ENCODE measurements at regions not wholly inside any gene's neighbourhood (a gene's known extent, or its start where the extent isn't known, plus 50 kb on each side); places are given as distances from the start of the nearest gene placed in this dataset.

DNA sequence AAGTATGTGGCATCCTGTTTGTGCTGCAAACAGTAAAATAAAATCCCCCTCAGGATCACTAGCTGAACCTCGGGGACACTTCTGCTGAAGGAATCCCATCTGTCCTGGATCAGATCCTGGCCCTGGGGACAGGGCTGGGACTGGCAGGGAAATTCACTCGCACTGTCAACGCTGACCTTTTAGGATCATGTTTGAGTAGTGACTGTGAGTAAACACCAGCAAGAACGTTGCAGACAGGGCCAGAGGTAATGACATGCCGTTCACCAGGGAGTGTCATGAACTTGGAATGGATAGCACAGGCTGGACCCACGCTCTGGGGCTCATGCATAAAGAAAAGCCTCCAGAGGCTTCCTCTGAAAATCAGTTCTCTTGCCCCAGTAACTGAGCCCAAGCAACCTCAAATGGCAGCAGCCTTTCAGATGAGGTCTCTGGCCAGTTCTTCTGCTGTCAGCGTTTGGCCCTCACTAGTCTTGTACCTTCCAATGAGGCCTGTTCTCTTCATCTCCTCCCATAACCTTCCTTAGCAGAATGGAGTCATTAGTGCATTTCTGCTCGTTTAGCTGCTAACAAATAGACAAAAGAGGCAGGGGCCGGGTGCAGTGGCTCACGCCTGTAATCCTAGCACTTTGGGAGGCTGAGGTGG is 51.0 kb upstream of the BARX2 start:
- DNase-seq (ENCODE audit: low read depth), result no peak

DNA sequence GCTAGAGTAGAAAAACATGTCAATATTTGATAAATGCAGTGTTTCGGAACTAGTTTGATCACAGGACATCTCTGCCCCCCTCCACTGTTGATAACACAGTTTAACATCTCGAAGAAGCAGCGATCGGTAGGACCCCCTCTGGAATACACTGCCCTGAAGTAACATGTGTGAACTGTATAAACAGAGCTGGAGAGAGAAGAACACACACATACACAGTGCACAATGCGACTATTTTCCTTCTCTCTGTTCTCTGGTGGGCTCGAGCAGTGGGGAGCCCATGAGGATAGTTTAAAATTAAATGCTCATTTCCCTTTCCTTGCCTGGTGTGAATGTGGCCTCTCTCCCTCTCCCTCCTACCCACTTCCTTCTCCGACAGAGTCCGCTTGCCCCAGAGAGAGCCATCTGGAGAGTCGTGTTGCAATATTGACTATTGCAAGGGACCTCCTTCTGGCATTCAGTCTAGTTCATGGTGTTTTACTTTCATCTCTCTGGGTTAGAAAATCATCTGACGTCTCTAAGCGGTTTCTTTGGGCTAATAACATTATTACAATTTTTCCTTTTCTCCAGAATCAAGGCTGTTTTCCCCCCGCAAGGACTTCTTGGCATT is 51.6 kb upstream of the BARX2 start:
- DNase-seq (ENCODE audit: low read depth), result no peak

DNA sequence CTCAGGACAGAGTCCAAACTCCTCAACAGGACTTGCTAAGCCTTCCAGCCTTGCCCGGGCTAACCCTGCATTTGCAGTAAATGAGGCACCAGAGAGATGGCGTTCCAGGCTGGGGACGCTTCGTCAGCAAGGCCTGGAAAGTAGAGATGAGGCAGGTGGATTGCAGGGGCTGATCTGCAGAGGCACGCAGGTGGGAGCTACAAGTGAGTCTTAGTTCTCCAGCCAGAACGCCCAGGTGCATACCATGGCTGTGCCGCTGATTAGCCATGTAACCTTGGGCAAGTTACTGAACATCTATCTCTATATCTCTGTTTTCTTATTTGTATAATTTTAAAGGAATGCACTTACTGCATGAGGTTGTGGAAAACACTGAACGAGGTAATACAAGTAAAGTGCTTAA is 52.7 kb upstream of the BARX2 start:
- no peak for DNase-seq (ENCODE audit: low read depth)

GRCh38 chr11:129321076-129321475 is 54.6 kb upstream of the BARX2 start:
- DNase-seq (ENCODE audit: low read depth), result no peak

GRCh38 chr11:129320494-129320893 is 55.2 kb upstream of the BARX2 start:
- no peak for DNase-seq (ENCODE audit: low read depth)

DNA sequence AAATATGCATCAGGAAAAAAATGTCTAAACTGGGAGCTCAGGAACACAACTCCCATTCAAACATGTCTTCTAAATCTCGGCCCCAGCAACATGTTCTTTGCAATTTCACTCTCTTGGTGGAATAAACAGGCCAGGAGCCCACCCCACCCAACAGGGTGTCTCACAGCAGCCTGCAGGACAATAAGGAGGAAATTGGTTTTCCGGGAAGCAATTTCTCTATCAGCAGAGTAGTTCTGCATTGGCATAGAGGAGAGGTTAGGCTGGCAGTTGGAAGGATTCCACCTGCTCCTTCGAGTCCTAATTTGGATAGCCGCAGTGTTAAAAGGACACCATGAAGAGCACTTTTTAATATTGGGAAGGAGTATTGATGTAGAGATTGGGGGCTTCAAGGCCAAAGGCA is 55.9 kb upstream of the BARX2 start:
- DNase-seq (ENCODE audit: low read depth), result no peak

DNA sequence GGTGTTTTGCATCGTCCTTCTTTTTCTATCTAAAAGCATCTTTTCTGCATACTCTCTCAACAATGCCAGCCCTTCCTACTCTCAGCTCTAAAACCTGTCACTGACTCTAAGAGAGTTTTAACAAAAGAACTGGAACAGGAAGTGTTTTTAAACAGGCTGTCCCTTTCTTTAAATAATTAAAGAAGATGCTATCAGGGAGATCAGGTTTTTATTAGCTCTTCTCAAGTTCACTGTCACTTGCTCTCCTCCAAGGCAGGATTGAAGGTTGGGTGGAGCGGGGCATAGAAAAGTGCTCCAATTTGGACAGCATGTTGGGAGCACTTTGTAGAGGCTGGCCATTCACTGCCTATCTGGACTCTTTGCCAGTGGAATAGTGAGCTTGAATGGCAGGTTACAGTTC is 56.4 kb upstream of the BARX2 start:
- DNase-seq (ENCODE audit: low read depth), result no peak

DNA sequence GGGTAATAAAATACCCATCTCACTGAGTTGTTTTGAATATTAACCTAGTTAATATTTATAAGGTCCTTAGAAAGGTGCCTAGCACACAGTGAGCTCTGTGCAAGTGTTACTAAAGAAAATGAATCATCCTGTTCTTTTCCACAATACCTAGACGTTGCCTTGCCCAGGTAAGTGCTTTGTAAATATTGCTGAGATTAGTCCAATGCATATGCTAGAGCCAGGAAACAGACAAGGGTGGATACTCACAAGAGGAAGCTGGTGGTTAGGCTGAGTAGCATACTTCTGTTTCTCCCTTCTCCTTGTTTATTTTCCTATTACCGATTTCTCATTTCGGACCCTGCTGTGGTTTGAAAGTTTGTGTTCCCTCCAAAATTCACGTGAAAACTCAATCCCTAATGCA is 58.1 kb upstream of the BARX2 start:
- no peak for DNase-seq (ENCODE audit: low read depth)

- DNase-seq (ENCODE audit: low read depth), result no peak
Observed at GRCh38 chr11:129316781-129317180, 58.9 kb upstream of the BARX2 start.

GRCh38 chr11:129315781-129316579 is 59.7 kb upstream of the BARX2 start:
- no peak for DNase-seq (ENCODE audit: low read depth)

GRCh38 chr11:129314371-129314770 is 61.3 kb upstream of the BARX2 start:
- DNase-seq (ENCODE audit: low read depth), result no peak

DNA sequence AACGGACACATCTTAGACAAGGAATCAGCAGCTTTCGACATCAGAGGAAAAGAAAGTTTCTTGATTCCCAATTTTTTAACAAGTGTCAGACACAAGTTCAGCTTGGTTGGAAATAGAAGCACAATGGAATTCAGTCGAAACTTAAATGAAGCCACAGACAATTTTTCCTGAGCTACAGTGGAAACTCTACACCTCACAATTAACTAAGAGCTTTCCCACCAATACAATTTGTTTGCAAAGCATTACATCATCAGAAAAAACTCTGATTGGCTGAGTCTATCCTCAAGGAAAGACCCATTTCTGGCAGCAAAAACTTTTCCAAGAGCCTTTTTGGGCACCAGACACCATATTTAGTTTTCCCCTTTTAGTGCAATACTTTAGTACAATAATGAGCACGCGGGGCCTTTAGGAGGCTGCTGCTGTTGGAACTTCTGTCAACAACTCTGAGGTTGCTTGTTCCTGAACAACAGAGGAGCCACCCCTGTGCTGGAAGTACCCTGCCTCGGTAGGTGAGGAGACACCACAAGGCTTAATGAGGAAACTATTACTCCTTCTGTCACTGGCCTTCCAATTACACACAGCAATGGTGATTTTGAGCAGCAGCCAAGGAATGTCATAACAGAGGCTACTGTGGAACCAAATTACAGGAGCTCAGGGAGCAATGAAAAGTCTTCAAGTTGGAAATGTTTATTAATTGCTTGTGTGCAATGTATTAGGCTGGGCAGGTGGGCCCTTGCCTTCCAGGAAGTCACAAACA is 61.9 kb upstream of the BARX2 start:
- no peak for DNase-seq (ENCODE audit: low read depth)

DNA sequence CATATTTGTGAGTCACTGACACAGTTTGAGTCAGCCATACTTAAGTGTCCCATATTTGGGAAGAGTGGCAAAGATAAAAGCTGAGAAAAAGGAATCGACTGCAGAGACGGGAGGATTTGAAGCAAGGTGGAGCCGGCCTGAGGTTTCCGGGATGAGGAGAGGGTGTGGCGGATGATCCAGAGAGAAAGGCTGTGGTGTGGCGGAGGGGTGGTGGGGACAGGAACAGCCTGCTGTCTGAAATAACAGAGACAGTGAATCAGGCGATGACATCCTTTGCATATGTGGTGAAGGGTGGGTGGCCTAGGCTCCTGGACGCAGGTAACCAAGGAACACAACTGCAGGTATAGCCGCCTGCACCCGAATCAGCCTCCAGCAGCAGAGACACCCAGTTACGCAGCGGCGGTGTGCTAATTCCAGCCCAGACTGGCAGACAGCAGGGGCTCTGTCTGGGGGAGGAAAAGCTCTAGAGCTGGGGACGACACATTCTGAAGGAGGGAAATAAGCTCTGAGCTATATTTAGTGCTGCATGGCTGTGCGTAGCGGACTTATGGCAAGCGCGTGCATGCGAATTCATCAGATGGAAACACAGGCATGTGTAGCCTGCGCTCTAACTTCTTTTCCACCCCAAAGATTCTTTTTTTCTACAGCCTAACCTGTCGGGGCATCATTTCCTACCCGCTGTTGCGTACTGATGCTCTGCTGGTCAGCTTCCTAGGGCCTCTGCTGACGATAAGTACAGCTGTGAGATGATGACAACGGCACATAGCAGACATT is 62.7 kb upstream of the BARX2 start:
- no peak for DNase-seq (ENCODE audit: low read depth)

DNA sequence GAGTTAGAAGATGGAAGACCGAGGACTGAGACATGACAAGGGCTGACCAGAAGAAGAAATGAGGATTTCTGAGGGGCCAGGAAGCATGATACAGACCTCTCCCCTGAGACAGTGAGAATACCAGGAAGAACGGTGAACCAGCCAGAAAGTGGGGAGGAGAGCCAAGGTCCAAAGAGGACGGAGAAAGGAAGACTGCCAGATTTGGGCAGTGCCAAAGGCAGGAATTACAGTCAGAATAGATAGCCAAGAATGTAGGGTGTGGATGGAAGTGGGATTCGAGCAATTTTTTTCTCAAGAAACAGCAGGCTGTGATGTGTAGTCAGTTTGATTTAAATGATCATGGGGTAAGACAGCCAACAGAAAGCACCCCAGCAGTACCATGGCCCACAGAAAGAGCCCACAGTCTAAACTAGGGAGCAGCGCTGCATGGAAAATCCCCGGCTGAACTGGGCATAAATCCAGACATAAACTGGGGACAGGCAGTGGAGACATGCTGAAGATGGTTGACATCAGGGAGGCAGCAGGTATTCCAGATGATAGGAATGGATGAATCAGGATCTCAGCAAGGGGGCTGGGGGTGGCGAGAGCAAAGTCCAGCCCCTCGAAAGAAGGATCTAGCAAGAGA is 67.3 kb upstream of the BARX2 start:
- DNase-seq (ENCODE audit: low read depth), result no peak

GRCh38 chr11:129307162-129307561 is 68.5 kb upstream of the BARX2 start:
- DNase-seq (ENCODE audit: low read depth), result no peak

DNA sequence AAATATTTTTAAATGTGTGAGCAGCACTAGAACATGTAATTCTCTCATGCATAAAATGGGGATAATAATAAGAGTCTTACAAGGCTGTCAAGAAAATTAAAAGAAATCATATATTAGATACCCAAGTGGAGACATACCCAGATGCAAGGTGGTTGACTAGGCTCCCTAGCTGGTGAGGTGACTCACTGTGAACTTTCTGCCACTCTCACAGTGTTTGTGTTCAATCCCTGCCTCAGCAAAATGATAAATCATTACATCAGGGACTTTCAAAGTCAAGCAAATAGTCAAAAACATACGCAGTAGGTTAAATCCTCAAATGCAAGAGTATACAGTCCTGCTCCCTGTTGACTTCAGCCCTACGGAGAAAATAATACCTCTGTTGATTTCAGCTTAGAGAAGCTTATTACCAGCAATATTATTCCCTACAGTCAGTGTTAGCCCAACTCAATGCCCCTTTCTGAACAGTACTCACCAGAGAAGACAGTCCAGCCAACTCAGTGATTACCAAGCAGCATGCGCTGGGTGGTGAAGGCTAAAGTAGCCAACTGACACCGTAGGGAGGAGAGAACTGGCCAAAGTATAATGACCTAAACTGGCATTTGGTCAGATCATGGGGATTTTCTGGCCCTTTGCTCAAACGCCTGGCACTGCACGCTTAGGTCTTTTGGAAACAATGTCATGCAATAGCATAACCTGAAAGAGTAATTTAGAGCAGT is 73.1 kb upstream of the BARX2 start:
- no peak for DNase-seq (ENCODE audit: low read depth)

DNA sequence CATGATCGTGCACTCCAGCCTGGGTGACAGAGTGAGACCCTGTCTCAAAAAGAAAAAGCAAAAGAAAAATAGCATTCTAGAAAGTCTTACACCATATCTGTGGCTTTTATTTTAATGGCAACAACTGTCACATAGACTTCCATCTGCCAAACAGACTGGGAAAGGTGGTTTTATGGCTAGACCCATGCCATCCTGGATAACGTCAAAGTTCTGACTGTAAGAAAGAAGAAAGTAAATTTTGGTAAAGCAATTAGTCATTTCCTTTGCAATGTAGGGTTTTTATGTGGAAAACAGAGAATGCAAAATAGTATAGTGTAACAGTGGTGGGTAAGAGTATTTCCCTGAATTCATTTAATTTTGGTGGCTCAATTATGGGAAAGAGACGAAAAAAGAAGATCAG is 75.5 kb upstream of the BARX2 start:
- DNase-seq (ENCODE audit: low read depth), result no peak

- no peak for DNase-seq (ENCODE audit: low read depth)
Observed at GRCh38 chr11:129298988-129299387, 76.7 kb upstream of the BARX2 start.

DNA sequence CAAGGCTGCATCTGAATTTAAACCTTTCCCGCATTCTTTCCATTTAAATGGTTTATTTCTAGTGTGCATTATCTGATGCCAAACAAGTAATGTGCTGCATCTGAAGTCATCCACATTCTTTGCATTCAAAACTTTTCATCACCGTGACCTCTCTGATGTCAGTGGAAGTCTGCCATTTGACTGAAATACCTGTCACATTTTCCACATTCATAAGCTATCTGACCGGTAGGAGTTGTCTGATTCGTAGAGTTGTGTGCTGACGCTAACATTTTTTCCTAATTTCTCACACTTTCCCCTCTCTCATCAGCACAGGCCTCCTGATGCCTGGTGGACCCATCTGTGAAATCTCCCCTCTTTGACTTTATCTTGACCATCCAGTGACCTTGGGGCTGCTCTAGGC is 79.9 kb upstream of the BARX2 start:
- DNase-seq (ENCODE audit: low read depth), result no peak

DNA sequence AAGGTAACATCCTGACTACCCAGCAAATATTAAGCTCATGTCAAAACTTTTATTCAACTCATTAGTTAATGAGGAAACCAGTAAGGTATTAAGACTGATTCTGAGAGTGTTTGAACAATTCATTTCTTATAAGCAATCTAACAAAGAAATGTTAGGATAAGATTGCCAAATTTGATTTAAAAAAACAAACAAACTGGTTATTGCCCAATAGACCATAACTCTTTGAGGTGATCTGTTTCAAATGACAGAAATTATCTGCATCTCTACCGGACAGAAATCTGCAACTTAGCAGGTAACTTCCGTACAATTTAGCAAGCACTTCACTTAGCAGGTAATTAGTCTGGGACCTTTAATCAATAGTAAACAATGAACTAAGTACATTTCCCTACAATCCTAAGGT is 82.9 kb upstream of the BARX2 start:
- no peak for DNase-seq (ENCODE audit: low read depth)

- DNase-seq (ENCODE audit: low read depth), result no peak
Observed at GRCh38 chr11:129292092-129292491, 83.6 kb upstream of the BARX2 start.

All from stimulated activated CD8-positive, alpha-beta memory T cell treated with anti-CD3 and anti-CD28 coated beads, Interleukin-15, amount 100 ng/mL, for 1 hour (primary cell).